Coronary artery (tissue), 2 donors: ENCODE measurements at regions not wholly inside any gene's neighbourhood (a gene's known extent, or its start where the extent isn't known, plus 50 kb on each side); places are given as distances from the start of the nearest gene placed in this dataset.

Experiments
- DNase-seq: peaks from one replicate; pipeline ENCODE4 v3.0.0-alpha.2; 2017; ENCODE audit warnings: low spot score
- H3K27ac ChIP-seq, 2 donors: fragments of 200-600 bp; sonication (generic); one replicate each; pipeline ENCODE4 v1.5.1; 2016 to 2019
- H3K4me3 ChIP-seq: fragments of 200-600 bp; sonication (generic); 2 replicates; pipeline ENCODE4 v1.5.1; 2016; ENCODE audit warnings: mild to moderate bottlenecking, moderate library complexity
- CTCF ChIP-seq: fragments of 200-600 bp; sonication (generic); IDR thresholded peaks from one replicate; pipeline ENCODE4 v1.5.1; 2019; ENCODE audit warnings: antibody characterized with exemption

DNA sequence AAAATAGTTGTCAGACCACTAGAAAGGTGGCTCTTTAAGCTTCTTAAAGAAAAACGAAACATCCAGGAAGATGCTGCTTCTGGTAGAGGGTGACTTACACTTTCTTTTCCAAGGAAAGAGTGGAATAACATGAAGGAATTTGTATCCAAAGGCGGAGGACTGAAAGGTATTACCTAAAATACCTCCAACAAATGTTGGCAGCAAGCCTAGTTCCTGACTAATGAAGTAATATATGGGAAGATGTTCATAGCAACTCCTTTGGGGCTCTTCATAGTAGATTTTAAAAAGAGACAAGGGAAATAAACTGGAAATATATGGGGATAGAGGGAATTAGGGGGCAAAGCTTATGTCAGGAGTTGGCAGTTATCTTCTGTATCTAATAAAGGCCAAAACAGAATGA, 116.2 kb downstream of the AASDH start:
- Histone ChIP-seq H3K27ac (no peak overlapping the region), H3K4me3 (no peak overlapping the region)
- no peak for DNase-seq
- no peak for TF ChIP-seq CTCF

GRCh38 chr4:56267558-56267957, 119.7 kb downstream of the AASDH start:
- no peak for DNase-seq
- H3K27ac ChIP-seq, result no peak overlapping the region
- no peak overlapping the region for H3K4me3 ChIP-seq
- no peak for TF ChIP-seq CTCF

DNA sequence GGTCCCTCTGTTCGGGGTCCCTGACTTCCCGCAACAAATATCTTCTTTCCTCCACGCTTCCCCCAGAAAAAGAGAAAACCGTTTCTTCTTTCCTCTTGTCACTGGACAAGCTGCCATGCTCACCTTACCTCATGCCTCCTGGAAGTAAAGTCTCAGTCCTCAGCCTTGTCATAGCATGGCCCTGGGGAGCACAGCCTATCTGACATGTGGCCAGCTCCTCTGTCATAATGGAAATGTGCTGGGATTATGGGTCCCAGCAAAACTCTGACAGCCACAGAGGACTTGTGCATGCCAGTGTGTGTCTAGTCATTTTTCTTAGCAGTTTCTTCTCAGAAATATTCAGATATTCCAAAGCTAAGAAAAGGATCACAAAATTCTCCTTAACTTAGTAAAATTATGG, 122.4 kb downstream of the AASDH start:
- DNase-seq, result no peak
- Histone ChIP-seq H3K4me3 (no peak overlapping the region), H3K27ac (no peak overlapping the region)
- TF ChIP-seq CTCF, result no peak

DNA sequence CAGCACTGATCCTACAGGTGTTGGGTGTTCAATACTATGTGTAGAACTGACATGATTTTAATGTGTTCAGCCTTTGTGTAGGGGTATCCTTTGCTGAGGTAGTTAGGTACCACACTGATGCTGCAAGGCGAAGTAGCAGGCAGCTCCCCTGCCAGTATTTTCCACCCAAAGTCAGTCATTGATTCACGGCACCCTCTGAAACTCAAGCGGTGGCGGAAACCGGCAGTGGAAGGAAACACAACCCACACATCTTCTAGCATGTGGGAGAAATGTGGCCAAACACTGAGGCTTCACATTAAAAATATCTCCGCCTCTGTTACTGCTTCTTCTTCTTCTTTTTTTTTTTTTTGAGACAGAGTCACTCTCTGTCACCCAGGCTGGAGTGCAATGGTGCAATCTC, 126.3 kb downstream of the AASDH start:
- no peak for TF ChIP-seq CTCF
- no peak overlapping the region for H3K27ac ChIP-seq
- H3K4me3 ChIP-seq, result no peak overlapping the region
- no peak for DNase-seq

DNA sequence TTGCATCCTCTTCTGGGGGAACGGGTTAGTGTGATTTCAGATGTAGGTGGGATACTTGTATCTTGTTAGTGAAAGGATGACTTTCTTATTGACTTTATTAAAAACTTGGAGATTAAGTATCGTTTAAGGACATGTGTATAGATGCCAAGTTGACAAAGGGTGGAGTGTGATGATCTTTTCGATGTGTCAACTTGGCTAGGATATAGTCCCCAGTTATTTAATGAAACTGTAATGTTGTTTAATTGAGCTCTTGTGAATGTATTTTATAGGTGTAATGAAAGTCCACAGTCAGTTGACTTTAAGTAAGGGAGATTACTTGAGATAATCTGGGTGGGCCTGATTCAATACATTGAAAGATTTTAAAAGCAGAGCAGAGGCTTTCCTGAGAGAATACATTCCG, 127.0 kb downstream of the AASDH start:
- no peak for DNase-seq
- no peak for TF ChIP-seq CTCF
- H3K4me3 ChIP-seq, result no peak overlapping the region
- H3K27ac ChIP-seq, result no peak overlapping the region

- TF ChIP-seq CTCF, result no peak
- no peak for DNase-seq
- H3K4me3 ChIP-seq, result no peak overlapping the region
Observed at GRCh38 chr4:56259655-56260054, 127.6 kb downstream of the AASDH start.

GRCh38 chr4:56255820-56256219, 131.5 kb downstream of the AASDH start:
- Histone ChIP-seq H3K27ac (no peak overlapping the region), H3K4me3 (no peak overlapping the region)
- TF ChIP-seq CTCF, result no peak
- no peak for DNase-seq

More at GRCh38 chr4:56259655-56260054, 127.6 kb downstream of the AASDH start:
- no peak overlapping the region for H3K27ac ChIP-seq
